MM.1S (cell line): ENCODE measurements at regions not wholly inside any gene's neighbourhood (a gene's known extent, or its start where the extent isn't known, plus 50 kb on each side); places are given as distances from the start of the nearest gene placed in this dataset.

Experiments
- CTCF ChIP-seq: fragments of 300-600 bp; sonication (generic); IDR thresholded peaks from 2 replicates; pipeline ENCODE4 v1.5.1; 2016; ENCODE audit warnings: antibody characterized with exemption, low read length, mixed read lengths
- EZH2 ChIP-seq: fragments of 300-600 bp; sonication (generic); optimal IDR thresholded peaks from 2 replicates; pipeline ENCODE3; 2017; ENCODE audit warnings: low read depth, mild to moderate bottlenecking, antibody characterized with exemption, low read length, mixed read lengths

- TF ChIP-seq CTCF (no peak), EZH2 (no peak)
These were observed 429.6 kb downstream of the PLPP3 start for GRCh38 chr1:56149761-56150160.
